HG03521 (cell line): ENCODE measurements at regions not wholly inside any gene's neighbourhood (a gene's known extent, or its start where the extent isn't known, plus 50 kb on each side); places are given as distances from the start of the nearest gene placed in this dataset.

Experiments used
- ATAC-seq: cut with Tn5 transposase; IDR thresholded peaks from one replicate; pipeline ENCODE4 v1.9.1; 2021; ENCODE audit warnings: mild to moderate bottlenecking, moderate library complexity; ENCODE audit not compliant: unreplicated experiment

- ATAC-seq, result no peak
Observed at GRCh38 chr16:87249425-87249824, 67.8 kb downstream of the C16orf95 start.

GRCh38 chr16:87250431-87250960 lies 66.7 kb downstream of the C16orf95 start:
- no peak for ATAC-seq

- no peak for ATAC-seq
Observed at GRCh38 chr16:87252269-87252970, 64.8 kb downstream of the C16orf95 start.
